OCI-LY7 (cell line): ENCODE measurements at regions not wholly inside any gene's neighbourhood (a gene's known extent, or its start where the extent isn't known, plus 50 kb on each side); places are given as distances from the start of the nearest gene placed in this dataset.

Source experiments
- BruUV-seq: library from RNA; stranded (reverse); fragments of 400-500 nt; replicated peaks from 2 replicates; lab custom pipeline; 2021; lab: Mats Ljungman, UMichigan
- CTCF ChIA-PET: fragments of 300-600 bp; sonication (Branson Sonifier 250); formaldehyde crosslinking; loops from one replicate; lab custom pipeline; 2022; ENCODE audit warnings: antibody characterized with exemption; ENCODE audit not compliant: unreplicated experiment; lab: Charles Lee
- POLR2A ChIA-PET: fragments of 300-600 bp; sonication (Branson Sonifier 250); formaldehyde crosslinking; loops from one replicate; lab custom pipeline; 2022; ENCODE audit warnings: antibody characterized with exemption; lab: Charles Lee
- DNase-seq: peaks from one replicate; pipeline ENCODE4 v3.0.0-alpha.2; 2015; ENCODE audit warnings: low spot score
- H2AFZ ChIP-seq: fragments of 200-600 bp; sonication (generic), shearing (Covaris generic); 2 replicates; pipeline ENCODE4 v1.6.1; 2014; ENCODE audit warnings: mild to moderate bottlenecking, antibody characterized with exemption, low read length, moderate library complexity
- H3K27ac ChIP-seq: fragments of 200-600 bp; sonication (generic); 2 replicates; pipeline ENCODE4 v1.5.1; 2014; ENCODE audit warnings: mixed run types, low read depth, mild to moderate bottlenecking, moderate library complexity, low read length, inconsistent platforms; ENCODE audit not compliant: poor library complexity, severe bottlenecking
- H3K36me3 ChIP-seq: fragments of 200-600 bp; sonication (generic); 2 replicates; pipeline ENCODE4 v1.6.1; 2014; ENCODE audit warnings: mild to moderate bottlenecking, antibody characterized with exemption, low read length, moderate library complexity, mixed read lengths; ENCODE audit not compliant: insufficient read depth
- H3K4me1 ChIP-seq: fragments of 200-600 bp; sonication (generic); 2 replicates; pipeline ENCODE4 v1.5.1; 2014; ENCODE audit warnings: mild to moderate bottlenecking, low read length; ENCODE audit not compliant: insufficient read depth, poor library complexity, severe bottlenecking
- H3K4me2 ChIP-seq: fragments of 200-600 bp; sonication (generic); 2 replicates; pipeline ENCODE4 v1.6.1; 2014; ENCODE audit warnings: mild to moderate bottlenecking, low read length
- H3K4me3 ChIP-seq: fragments of 200-600 bp; sonication (generic); 2 replicates; pipeline ENCODE4 v1.5.1; 2014; ENCODE audit warnings: mild to moderate bottlenecking, low read depth, low read length; ENCODE audit not compliant: poor library complexity, severe bottlenecking
- H3K79me2 ChIP-seq: fragments of 200-600 bp; sonication (generic); 2 replicates; pipeline ENCODE4 v1.6.1; 2016; ENCODE audit warnings: low read depth, mild to moderate bottlenecking, low read length, moderate library complexity, mixed read lengths; ENCODE audit not compliant: insufficient read depth
- H3K9me2 ChIP-seq: fragments of 200-600 bp; sonication (generic); 2 replicates; pipeline ENCODE4 v1.6.1; 2016; ENCODE audit warnings: mild to moderate bottlenecking, low read length, mixed read lengths; ENCODE audit not compliant: insufficient read depth
- H3K9me3 ChIP-seq: fragments of 200-600 bp; sonication (generic); 2 replicates; pipeline ENCODE4 v1.6.1; 2014; ENCODE audit warnings: mild to moderate bottlenecking, mixed run types, low read length, mixed read lengths
- H4K20me1 ChIP-seq: fragments of 200-600 bp; sonication (generic); 2 replicates; pipeline ENCODE4 v1.6.1; 2014; ENCODE audit warnings: mild to moderate bottlenecking, antibody characterized with exemption, low read length, moderate library complexity, mixed read lengths; ENCODE audit not compliant: insufficient read depth
- EZH2phosphoT487 ChIP-seq: fragments of 200-600 bp; sonication (generic); IDR thresholded peaks from 2 replicates; pipeline ENCODE4 v1.6.1; 2018; ENCODE audit warnings: low read depth, borderline replicate concordance, mild to moderate bottlenecking, mixed run types, antibody characterized with exemption, low read length, moderate library complexity, mixed read lengths
- intact Hi-C: fragments of 100-400 bp; cut with micrococcal nuclease; formaldehyde crosslinking; loops from one replicate; pipeline ENCODE4 v1.10.0; 2022; ENCODE audit not compliant: unreplicated experiment
- TF ChIP-seq, protein P1 (sequence below): fragments of 200-600 bp; sonication (generic); conservative IDR thresholded peaks from 2 replicates; pipeline ENCODE4 v1.5.1; 2014; ENCODE audit warnings: mild to moderate bottlenecking, antibody characterized with exemption, low read length, moderate library complexity, mixed read lengths

- no TSS peak for BruUV-seq
- Histone ChIP-seq H3K9me2 (no peaks in the 10 kb centered on the region), H3K4me1 (no peaks in the 10 kb centered on the region)
Observed at GRCh38 chr7:51634538-51634937, 317.9 kb upstream of the COBL start.

GRCh38 chr7:51634025-51634424 is 317.4 kb upstream of the COBL start:
- ChIA-PET POLR2A (no interaction called here), CTCF (no interaction called here)
- no peaks in the 10 kb centered on the region for H3K4me1 ChIP-seq
- no peaks in the 10 kb centered on the region for H3K9me2 ChIP-seq
- TF ChIP-seq EZH2phosphoT487, result no peak
- TF ChIP-seq, protein P1, sequence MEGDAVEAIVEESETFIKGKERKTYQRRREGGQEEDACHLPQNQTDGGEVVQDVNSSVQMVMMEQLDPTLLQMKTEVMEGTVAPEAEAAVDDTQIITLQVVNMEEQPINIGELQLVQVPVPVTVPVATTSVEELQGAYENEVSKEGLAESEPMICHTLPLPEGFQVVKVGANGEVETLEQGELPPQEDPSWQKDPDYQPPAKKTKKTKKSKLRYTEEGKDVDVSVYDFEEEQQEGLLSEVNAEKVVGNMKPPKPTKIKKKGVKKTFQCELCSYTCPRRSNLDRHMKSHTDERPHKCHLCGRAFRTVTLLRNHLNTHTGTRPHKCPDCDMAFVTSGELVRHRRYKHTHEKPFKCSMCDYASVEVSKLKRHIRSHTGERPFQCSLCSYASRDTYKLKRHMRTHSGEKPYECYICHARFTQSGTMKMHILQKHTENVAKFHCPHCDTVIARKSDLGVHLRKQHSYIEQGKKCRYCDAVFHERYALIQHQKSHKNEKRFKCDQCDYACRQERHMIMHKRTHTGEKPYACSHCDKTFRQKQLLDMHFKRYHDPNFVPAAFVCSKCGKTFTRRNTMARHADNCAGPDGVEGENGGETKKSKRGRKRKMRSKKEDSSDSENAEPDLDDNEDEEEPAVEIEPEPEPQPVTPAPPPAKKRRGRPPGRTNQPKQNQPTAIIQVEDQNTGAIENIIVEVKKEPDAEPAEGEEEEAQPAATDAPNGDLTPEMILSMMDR, result no peak
- no peaks in the 10 kb centered on the region for H3K79me2 ChIP-seq
- intact Hi-C loops, result no loop called here
- H3K4me2 ChIP-seq, result no peak overlapping the region
- no peaks in the 10 kb centered on the region for H3K9me3 ChIP-seq
- H3K36me3 ChIP-seq, result no peaks in the 10 kb centered on the region
- no TSS peak for BruUV-seq
- no peak overlapping the region for H2AFZ ChIP-seq
- H3K4me3 ChIP-seq, result no peak overlapping the region
- no peaks in the 10 kb centered on the region for H4K20me1 ChIP-seq
- no peak for DNase-seq
- no peak overlapping the region for H3K27ac ChIP-seq

More at GRCh38 chr7:51634538-51634937, 317.9 kb upstream of the COBL start:
- Histone ChIP-seq H3K27ac (no peak overlapping the region), H3K9me3 (no peaks in the 10 kb centered on the region), H4K20me1 (no peaks in the 10 kb centered on the region), H2AFZ (no peak overlapping the region), H3K4me2 (no peak overlapping the region), H3K36me3 (no peaks in the 10 kb centered on the region), H3K4me3 (no peak overlapping the region), H3K79me2 (no peaks in the 10 kb centered on the region)
- intact Hi-C loops, result no loop called here
- POLR2A ChIA-PET, result no interaction called here
- no peak for TF ChIP-seq EZH2phosphoT487
- TF ChIP-seq, protein P1, result no peak
- CTCF ChIA-PET, result no interaction called here
- DNase-seq, result no peak

DNA sequence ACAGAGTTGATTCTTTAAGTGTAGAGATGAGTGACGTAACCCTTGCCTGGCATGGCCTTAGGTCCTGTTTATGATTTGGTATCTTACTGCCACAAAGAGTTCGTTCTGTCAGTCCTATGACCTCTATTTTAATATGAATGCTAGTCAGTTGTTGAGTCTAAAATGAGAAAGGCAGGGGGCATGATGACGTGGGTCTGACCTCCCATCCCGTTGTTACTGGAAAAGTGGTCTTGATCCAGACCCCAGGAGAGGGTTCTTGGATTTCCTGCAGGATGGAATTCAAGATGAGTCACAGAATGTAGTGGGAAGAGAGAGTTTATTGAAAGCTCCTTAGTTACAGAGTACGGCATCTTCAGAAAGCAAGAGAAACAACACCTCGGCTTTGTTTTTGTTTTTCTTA is 317.0 kb upstream of the COBL start:
- H4K20me1 ChIP-seq, result no peaks in the 10 kb centered on the region
- H3K79me2 ChIP-seq, result no peaks in the 10 kb centered on the region
- H3K27ac ChIP-seq, result no peak overlapping the region
- no peak overlapping the region for H2AFZ ChIP-seq
- TF ChIP-seq EZH2phosphoT487, result no peak
- TF ChIP-seq, protein P1, result no peak
- ChIA-PET POLR2A (no interaction called here), CTCF (no interaction called here)
- H3K9me3 ChIP-seq, result no peaks in the 10 kb centered on the region
- no peaks in the 10 kb centered on the region for H3K4me1 ChIP-seq
- no peaks in the 10 kb centered on the region for H3K9me2 ChIP-seq
- H3K4me3 ChIP-seq, result no peak overlapping the region
- intact Hi-C loops, result no loop called here
- no peak for DNase-seq
- no peaks in the 10 kb centered on the region for H3K36me3 ChIP-seq
- no peak overlapping the region for H3K4me2 ChIP-seq
- BruUV-seq, result no TSS peak
